Renal cortical epithelial cell (primary cell): ENCODE measurements at regions not wholly inside any gene's neighbourhood (a gene's known extent, or its start where the extent isn't known, plus 50 kb on each side); places are given as distances from the start of the nearest gene placed in this dataset.
A peak's percentile ranks its signal among the peaks of the same experiment; 100 is the strongest.

ENCODE experiments used
- DNase-seq: peaks from one replicate; pipeline ENCODE4 v3.0.0-alpha.2; 2011; ENCODE audit warnings: low read depth

- no peak for DNase-seq
Observed at GRCh38 chr12:24476310-24476709, 472.6 kb downstream of the BCAT1 start.

- DNase-seq, result no peak
Observed at GRCh38 chr12:24475337-24475736, 473.6 kb downstream of the BCAT1 start.

GRCh38 chr12:24473097-24473496 is 475.8 kb downstream of the BCAT1 start:
- no peak for DNase-seq

GRCh38 chr12:24470050-24470449 is 478.9 kb downstream of the BCAT1 start:
- peak; percentile 33 for DNase-seq

- DNase-seq, result no peak
Observed at GRCh38 chr12:24469089-24469488, 479.8 kb downstream of the BCAT1 start.

- DNase-seq, result no peak
Observed at GRCh38 chr12:24467226-24467625, 481.7 kb downstream of the BCAT1 start.

- no peak for DNase-seq
Observed at GRCh38 chr12:24463375-24463774, 485.5 kb downstream of the BCAT1 start.

- DNase-seq, result no peak
Observed at GRCh38 chr12:24462946-24463345, 486.0 kb downstream of the BCAT1 start.

- DNase-seq, result no peak
Observed at GRCh38 chr12:24460506-24460905, 488.4 kb downstream of the BCAT1 start.

- DNase-seq, result no peak
Observed at GRCh38 chr12:24460099-24460498, 488.8 kb downstream of the BCAT1 start.

GRCh38 chr12:24455811-24456210 is 493.1 kb downstream of the BCAT1 start:
- DNase-seq, result no peak

- DNase-seq, result no peak
Observed at GRCh38 chr12:24447678-24448077, 498.2 kb upstream of the SOX5 start.

GRCh38 chr12:24446287-24446686 is 496.8 kb upstream of the SOX5 start:
- DNase-seq, result no peak

- DNase-seq, result no peak
Observed at GRCh38 chr12:24444634-24445033, 495.2 kb upstream of the SOX5 start.

- DNase-seq, result no peak
Observed at GRCh38 chr12:24441458-24441857, 492.0 kb upstream of the SOX5 start.

GRCh38 chr12:24436667-24437066 is 487.2 kb upstream of the SOX5 start:
- DNase-seq, result no peak

GRCh38 chr12:24431872-24432271 is 482.4 kb upstream of the SOX5 start:
- DNase-seq, result no peak

- DNase-seq, result no peak
Observed at GRCh38 chr12:24427776-24428175, 478.3 kb upstream of the SOX5 start.

- DNase-seq, result peak; percentile 36
Observed at GRCh38 chr12:24425601-24425970, 476.1 kb upstream of the SOX5 start.

GRCh38 chr12:24424889-24425600 is 475.6 kb upstream of the SOX5 start:
- no peak for DNase-seq

- DNase-seq, result no peak
Observed at GRCh38 chr12:24424376-24424775, 474.9 kb upstream of the SOX5 start.

GRCh38 chr12:24423611-24424010 is 474.1 kb upstream of the SOX5 start:
- DNase-seq, result no peak

GRCh38 chr12:24421759-24422158 is 472.3 kb upstream of the SOX5 start:
- no peak for DNase-seq

GRCh38 chr12:24418157-24418556 is 468.7 kb upstream of the SOX5 start:
- DNase-seq, result no peak
